Gastroesophageal sphincter (tissue), 4 donors: ENCODE measurements at regions not wholly inside any gene's neighbourhood (a gene's known extent, or its start where the extent isn't known, plus 50 kb on each side); places are given as distances from the start of the nearest gene placed in this dataset.

Experiments
- ATAC-seq: fragments of 150-250 bp; one replicate; pipeline ENCODE4 v1.9.1; 2016; ENCODE audit warnings: mild to moderate bottlenecking, moderate library complexity
- H3K27ac ChIP-seq, 4 donors: fragments of 200-600 bp; sonication (generic) in 3 of 4; 1 replicate in 3 of 4; 2 replicates in 1 of 4; pipeline ENCODE4 v1.5.1; 2016 to 2019
- H3K27me3 ChIP-seq: fragments of 200-600 bp; sonication (generic); one replicate; pipeline ENCODE4 v1.5.1; 2019
- H3K36me3 ChIP-seq, 2 donors: fragments of 200-600 bp; sonication (generic); one replicate each; pipeline ENCODE4 v1.5.1; 2019; ENCODE audit warnings: control low read depth in 1 of 2
- H3K4me1 ChIP-seq, 3 donors: fragments of 200-600 bp; sonication (generic); 1 replicate in 2 of 3; 2 replicates in 1 of 3; pipeline ENCODE4 v1.5.1; 2016 to 2019; ENCODE audit warnings: control low read depth in 2 of 3
- H3K4me3 ChIP-seq, 2 donors: fragments of 200-600 bp; sonication (generic); one replicate each; pipeline ENCODE4 v1.5.1; 2019; ENCODE audit warnings: mild to moderate bottlenecking in 1 of 2, moderate library complexity in 1 of 2
- H3K9me3 ChIP-seq, 3 donors: fragments of 200-600 bp; sonication (generic); one replicate each; pipeline ENCODE4 v1.5.1; 2017 to 2019; ENCODE audit warnings: control low read depth in 2 of 3
- CTCF ChIP-seq, 4 experiments: fragments of 200-600 bp in 2 of 4; fragments of 450-650 bp in 2 of 4; sonication (generic) in 1 of 4; IDR thresholded peaks; one replicate each; pipeline ENCODE4 v1.5.1; 2017 to 2019; ENCODE audit warnings: antibody characterized with exemption in 4 of 4, mild to moderate bottlenecking in 2 of 4, moderate library complexity in 2 of 4
- EP300 ChIP-seq: sonication (generic); formaldehyde crosslinking; IDR thresholded peaks from one replicate; pipeline ENCODE4 v1.6.1; 2017; ENCODE audit warnings: antibody characterized with exemption, mild to moderate bottlenecking
- POLR2A ChIP-seq, 2 donors: fragments of 450-650 bp; IDR thresholded peaks; one replicate each; pipeline ENCODE4 v1.6.1; 2017; ENCODE audit warnings: antibody characterized with exemption in 2 of 2, mild to moderate bottlenecking in 2 of 2, moderate library complexity in 1 of 2
- POLR2AphosphoS5 ChIP-seq: sonication (generic); formaldehyde crosslinking; IDR thresholded peaks from one replicate; pipeline ENCODE4 v1.6.1; 2017; ENCODE audit warnings: antibody characterized with exemption
- WGBS, 2 donors: methylation state at CpG; one replicate each; pipeline ENCODE4 v1.1.5; 2018; ENCODE audit warnings: low coverage in 1 of 2; 5-methylcytosine and 5-hydroxymethylcytosine counted together

GRCh38 chr2:39532933-39533332 lies 95.8 kb upstream of the MAP4K3 start:
- Histone ChIP-seq H3K36me3 (no peaks in the 10 kb centered on the region), H3K9me3 (no peaks in the 10 kb centered on the region), H3K27me3 (no peaks in the 10 kb centered on the region), H3K4me3 (no peak overlapping the region), H3K4me1 (peaks cover 0 to 10% (median 4%) of the 10 kb centered on the region in 3 donors), H3K27ac (no peak overlapping the region)
- ATAC-seq, result no peak
- TF ChIP-seq POLR2A (IDR thresholded peaks at IDR 0.05) (no peak), CTCF (IDR thresholded peaks at IDR 0.05) (no peak), POLR2AphosphoS5 (no peak), EP300 (no peak)
- WGBS, 2 donors, result 89 to 98% methylated on average over 1 to 4 of the region's 4 CpGs

GRCh38 chr2:39534095-39534711 lies 97.1 kb upstream of the MAP4K3 start:
- Histone ChIP-seq H3K27me3 (no peaks in the 10 kb centered on the region), H3K4me3 (no peak overlapping the region), H3K4me1 (peaks cover 0 to 10% (median 4%) of the 10 kb centered on the region in 3 donors), H3K9me3 (no peaks in the 10 kb centered on the region), H3K36me3 (no peaks in the 10 kb centered on the region), H3K27ac (no peak overlapping the region)
- WGBS, 2 donors, result 73 to 79% methylated on average over 4 of the region's 4 CpGs
- ATAC-seq, result no peak
- TF ChIP-seq POLR2A (IDR thresholded peaks at IDR 0.05), result no peak
- no peak for TF ChIP-seq POLR2AphosphoS5

- Histone ChIP-seq H3K4me1 (peaks cover 0 to under 1% (median 0%) of the 10 kb centered on the region in 3 donors), H3K9me3 (no peaks in the 10 kb centered on the region), H3K36me3 (no peaks in the 10 kb centered on the region), H3K4me3 (no peak overlapping the region), H3K27me3 (no peaks in the 10 kb centered on the region), H3K27ac (no peak overlapping the region)
- ATAC-seq, result no peak
- TF ChIP-seq POLR2A (IDR thresholded peaks at IDR 0.05) (no peak), POLR2AphosphoS5 (no peak), CTCF (IDR thresholded peaks at IDR 0.05) (no peak), EP300 (no peak)
- WGBS, 2 donors, result 83 to 90% methylated on average over 5 to 7 of the region's 7 CpGs
Observed at GRCh38 chr2:39535636-39536185, 98.6 kb upstream of the MAP4K3 start.

GRCh38 chr2:39537150-39537549 lies 100.1 kb upstream of the MAP4K3 start:
- Histone ChIP-seq H3K27ac (no peak overlapping the region), H3K36me3 (no peaks in the 10 kb centered on the region), H3K27me3 (no peaks in the 10 kb centered on the region), H3K4me3 (no peak overlapping the region), H3K4me1 (no peaks in the 10 kb centered on the region), H3K9me3 (no peaks in the 10 kb centered on the region)
- 90 to 93% methylated on average over 2 to 3 of the region's 3 CpGs for WGBS, 2 donors
- ATAC-seq, result no peak
- TF ChIP-seq CTCF (IDR thresholded peaks at IDR 0.05) (no peak), POLR2A (IDR thresholded peaks at IDR 0.05) (no peak), POLR2AphosphoS5 (no peak), EP300 (no peak)

- no peaks in the 10 kb centered on the region for H3K9me3 ChIP-seq
- ATAC-seq, result no peak
- H3K36me3 ChIP-seq, result no peaks in the 10 kb centered on the region
- no peaks in the 10 kb centered on the region for H3K4me1 ChIP-seq
- no peaks in the 10 kb centered on the region for H3K27me3 ChIP-seq
- TF ChIP-seq POLR2A (IDR thresholded peaks at IDR 0.05) (no peak), EP300 (no peak), POLR2AphosphoS5 (no peak), CTCF (IDR thresholded peaks at IDR 0.05) (no peak)
- H3K27ac ChIP-seq, result no peak overlapping the region
- no peak overlapping the region for H3K4me3 ChIP-seq
Observed at GRCh38 chr2:39538718-39539117, 101.6 kb upstream of the MAP4K3 start.
